HS-27A (cell line): ENCODE measurements at regions not wholly inside any gene's neighbourhood (a gene's known extent, or its start where the extent isn't known, plus 50 kb on each side); places are given as distances from the start of the nearest gene placed in this dataset.

Source experiments
- DNase-seq: peaks from one replicate; pipeline ENCODE4 v3.0.0-alpha.2; 2012; ENCODE audit warnings: low read depth, missing footprints

GRCh38 chr3:118810499-118811035 is 224.1 kb downstream of the IGSF11 start:
- DNase-seq = no peak

GRCh38 chr3:118811236-118811732 is 223.4 kb downstream of the IGSF11 start:
- no peak for DNase-seq

- no peak for DNase-seq
These were observed 221.2 kb downstream of the IGSF11 start for GRCh38 chr3:118813472-118813871.

GRCh38 chr3:118817748-118818165 is 216.9 kb downstream of the IGSF11 start:
- DNase-seq = peak; percentile 41

GRCh38 chr3:118818386-118818785 is 216.3 kb downstream of the IGSF11 start:
- peak; percentile 62 for DNase-seq

GRCh38 chr3:118823626-118824025 is 211.0 kb downstream of the IGSF11 start:
- no peak for DNase-seq

GRCh38 chr3:118827446-118827845 is 207.2 kb downstream of the IGSF11 start:
- DNase-seq = no peak

GRCh38 chr3:118828351-118828750 is 206.3 kb downstream of the IGSF11 start:
- no peak for DNase-seq

GRCh38 chr3:118833075-118833474 is 201.6 kb downstream of the IGSF11 start:
- DNase-seq = no peak

GRCh38 chr3:118838871-118839270 is 195.8 kb downstream of the IGSF11 start:
- DNase-seq = no peak

- no peak for DNase-seq
These were observed 192.3 kb downstream of the IGSF11 start for GRCh38 chr3:118842147-118842863.

- no peak for DNase-seq
These were observed 188.5 kb downstream of the IGSF11 start for GRCh38 chr3:118846176-118846575.
